Medulla oblongata (tissue), 1 donor: ENCODE measurements at regions not wholly inside any gene's neighbourhood (a gene's known extent, or its start where the extent isn't known, plus 50 kb on each side); places are given as distances from the start of the nearest gene placed in this dataset.
"Not testable (repeated sequence)": the region's sequence is repeated elsewhere in the genome, so short reads cannot be mapped to it uniquely, and the experiment has no call there.

ENCODE experiments used
- DNase-seq: peaks from one replicate; pipeline ENCODE4 v3.0.0-alpha.2; 2015; ENCODE audit errors: extremely low spot score

DNA sequence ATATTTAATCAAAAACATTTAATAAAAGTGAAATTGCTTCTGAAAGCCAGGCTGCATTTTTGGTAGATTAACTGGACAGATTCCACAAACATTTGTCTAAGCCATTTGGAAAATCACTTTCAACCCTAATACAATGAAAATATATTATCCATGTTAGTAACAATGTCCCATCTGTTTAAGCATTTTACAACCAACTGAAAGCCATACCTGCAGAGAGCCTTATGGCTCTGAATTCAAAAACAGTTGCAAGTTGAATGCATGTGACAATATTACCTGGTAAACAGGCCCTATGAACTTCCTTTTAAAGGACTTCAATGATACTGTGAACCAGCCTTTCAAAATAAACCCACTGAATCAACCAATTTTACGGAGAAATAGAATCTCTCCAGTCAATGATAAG lies 468.1 kb downstream of the BTG1 start:
- DNase-seq, result no peak

- DNase-seq, result no peak
These were observed 470.2 kb downstream of the BTG1 start for GRCh38 chr12:91675401-91675800.

DNA sequence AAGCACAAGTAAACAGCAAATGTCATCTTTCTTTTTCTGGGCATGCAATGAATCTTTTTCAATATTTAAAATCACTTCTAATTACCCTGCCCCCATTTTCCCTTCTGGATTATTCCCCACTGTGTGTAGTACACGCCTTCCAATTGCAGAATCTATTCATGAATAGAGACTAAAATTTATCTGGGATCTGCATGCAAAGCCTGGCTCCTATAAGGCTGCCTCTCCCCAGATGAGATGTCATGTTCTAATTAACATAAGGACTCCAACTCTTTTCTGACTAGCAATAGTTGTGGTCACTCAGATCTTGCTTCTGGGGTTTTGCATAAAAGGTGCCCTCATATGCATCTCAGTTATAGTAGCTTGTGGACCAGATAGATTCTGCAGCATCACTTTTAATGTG lies 473.5 kb downstream of the BTG1 start:
- no peak for DNase-seq

GRCh38 chr12:91667694-91668093 lies 478.0 kb downstream of the BTG1 start:
- DNase-seq, result no peak

GRCh38 chr12:91663744-91664143 lies 481.1 kb upstream of the DCN start:
- no peak for DNase-seq

DNA sequence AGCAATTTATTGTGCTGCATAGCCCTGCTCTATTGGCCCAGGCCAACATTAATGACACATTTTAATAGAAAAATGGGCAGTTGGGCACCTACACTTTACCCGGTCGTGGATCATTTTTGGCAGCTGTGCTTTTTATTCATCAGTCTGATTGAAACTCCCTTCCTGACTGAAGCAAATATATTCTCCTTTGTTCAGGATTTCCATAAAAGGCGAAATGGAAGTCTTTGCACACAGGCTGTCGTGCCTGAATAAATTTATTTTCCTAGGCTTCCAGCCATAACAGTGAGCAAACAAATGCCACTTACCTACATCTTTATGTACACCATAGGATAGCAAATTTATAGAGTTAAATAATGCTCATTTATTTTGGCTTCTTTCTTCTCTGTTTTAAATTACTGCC lies 480.7 kb upstream of the DCN start:
- no peak for DNase-seq

DNA sequence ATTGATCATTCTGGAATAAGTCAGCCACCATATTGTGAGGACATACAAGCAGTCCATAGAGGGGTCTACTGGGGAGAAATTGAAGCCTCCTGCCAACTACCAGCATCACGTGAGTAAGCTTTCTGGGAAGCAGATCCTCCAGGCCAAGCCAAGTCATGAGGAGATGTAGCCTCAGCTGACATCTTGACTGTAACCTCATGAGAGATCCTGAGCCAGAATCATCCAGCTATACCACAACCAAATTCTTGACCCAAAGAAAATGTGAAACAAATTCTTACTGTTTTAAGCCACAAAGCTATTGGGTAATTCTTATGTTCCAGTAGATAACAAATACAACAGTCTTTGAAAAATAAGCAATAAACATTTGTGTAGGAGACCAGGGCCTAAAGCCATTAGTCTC lies 479.4 kb upstream of the DCN start:
- no peak for DNase-seq

DNA sequence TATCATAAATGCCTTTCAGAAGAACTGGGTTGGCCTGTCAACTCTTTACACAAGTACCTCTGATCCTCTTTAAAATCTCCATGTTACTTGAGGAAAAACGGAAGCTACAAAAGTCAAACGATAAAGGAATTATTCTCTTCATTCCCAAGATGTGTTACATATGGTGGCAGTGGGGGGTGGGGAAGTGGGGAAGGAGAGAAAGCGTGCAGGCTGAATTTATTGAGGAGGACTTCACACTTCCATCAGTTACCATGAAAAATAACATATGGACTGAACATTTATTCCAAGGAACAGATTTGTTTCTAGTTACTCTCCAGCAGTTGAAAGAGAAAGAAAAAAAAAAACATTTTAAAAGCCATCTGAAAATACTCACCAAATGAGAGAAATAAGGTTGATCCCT lies 474.4 kb upstream of the DCN start:
- no peak for DNase-seq

DNA sequence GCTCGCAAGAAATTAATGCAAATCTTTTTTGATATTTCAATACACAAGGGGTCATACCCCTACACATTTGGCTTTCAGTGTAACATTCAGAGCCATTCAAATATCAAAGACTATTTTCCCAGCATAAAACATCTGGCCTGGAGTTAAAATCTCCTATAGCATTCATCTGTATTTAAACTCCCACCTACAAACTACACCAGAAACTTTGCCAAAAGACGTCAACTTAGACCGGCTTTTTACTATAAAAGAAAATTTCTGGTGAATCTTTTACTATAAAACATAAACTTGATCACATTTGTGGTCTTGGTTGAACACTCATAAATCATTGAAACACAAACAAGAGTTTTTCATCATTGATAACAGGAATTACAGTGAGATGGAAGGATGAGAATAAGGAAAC lies 473.3 kb upstream of the DCN start:
- no peak for DNase-seq

- DNase-seq, result no peak
These were observed 471.5 kb upstream of the DCN start for GRCh38 chr12:91654087-91654486.

DNA sequence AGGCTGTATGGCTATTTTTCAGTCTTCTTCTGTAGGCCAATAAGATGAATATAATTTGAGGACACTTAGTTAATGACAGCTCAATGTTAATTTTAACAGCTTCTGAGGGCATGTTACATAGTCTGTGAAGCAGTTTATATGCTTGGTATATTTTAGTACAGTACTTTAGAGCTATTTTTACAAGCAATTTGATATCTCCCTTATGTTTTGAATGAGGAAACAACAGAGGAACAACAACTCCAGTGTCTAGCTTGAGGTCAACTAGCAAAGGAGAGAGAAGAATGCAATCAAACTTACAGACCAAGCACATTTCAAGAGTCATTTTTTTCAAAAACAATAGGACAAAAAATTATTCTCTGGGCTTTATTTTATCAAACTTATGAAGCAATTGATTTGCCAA lies 469.1 kb upstream of the DCN start:
- DNase-seq, result no peak

DNA sequence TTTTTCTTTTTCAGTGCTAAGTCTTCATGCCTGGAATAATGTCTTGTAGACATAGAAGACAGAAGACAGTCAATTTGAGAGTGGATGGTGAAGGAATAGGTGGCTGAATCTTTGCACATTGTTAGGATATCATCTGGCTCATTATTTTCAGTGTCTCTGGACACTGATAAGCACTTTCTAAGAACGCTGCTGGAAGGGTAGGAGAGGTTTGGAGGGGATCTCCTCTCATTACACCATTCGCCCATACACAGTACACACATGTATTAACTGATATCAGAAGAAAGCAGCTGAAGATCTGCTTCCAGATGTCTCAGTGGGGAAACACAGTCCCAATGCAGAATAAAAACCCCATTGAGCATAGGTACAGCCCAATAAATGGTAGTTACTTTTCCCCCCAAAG lies 461.1 kb upstream of the DCN start:
- DNase-seq, result no peak

- no peak for DNase-seq
These were observed 457.4 kb upstream of the DCN start for GRCh38 chr12:91640021-91640420.

- no peak for DNase-seq
These were observed 456.7 kb upstream of the DCN start for GRCh38 chr12:91639327-91639726.

GRCh38 chr12:91637789-91638624 lies 455.4 kb upstream of the DCN start:
- no peak for DNase-seq

- no peak for DNase-seq
These were observed 454.1 kb upstream of the DCN start for GRCh38 chr12:91636721-91637120.

DNA sequence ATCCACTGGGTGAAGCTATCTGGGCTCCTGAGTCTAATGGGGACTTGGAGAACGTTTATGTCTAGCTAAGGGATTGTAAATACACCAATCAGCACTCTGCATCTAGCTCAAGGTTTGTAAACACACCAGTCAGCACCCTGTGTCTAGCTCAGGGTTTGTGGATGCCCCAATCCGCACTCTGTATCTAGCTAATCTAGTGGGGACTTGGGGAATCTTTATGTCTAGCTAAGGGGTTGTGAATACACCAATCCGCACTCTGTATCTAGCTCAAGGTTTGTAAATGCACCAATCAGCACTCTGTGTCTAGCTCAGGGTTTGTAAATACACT lies 451.7 kb upstream of the DCN start:
- DNase-seq, result not testable (repeated sequence)

DNA sequence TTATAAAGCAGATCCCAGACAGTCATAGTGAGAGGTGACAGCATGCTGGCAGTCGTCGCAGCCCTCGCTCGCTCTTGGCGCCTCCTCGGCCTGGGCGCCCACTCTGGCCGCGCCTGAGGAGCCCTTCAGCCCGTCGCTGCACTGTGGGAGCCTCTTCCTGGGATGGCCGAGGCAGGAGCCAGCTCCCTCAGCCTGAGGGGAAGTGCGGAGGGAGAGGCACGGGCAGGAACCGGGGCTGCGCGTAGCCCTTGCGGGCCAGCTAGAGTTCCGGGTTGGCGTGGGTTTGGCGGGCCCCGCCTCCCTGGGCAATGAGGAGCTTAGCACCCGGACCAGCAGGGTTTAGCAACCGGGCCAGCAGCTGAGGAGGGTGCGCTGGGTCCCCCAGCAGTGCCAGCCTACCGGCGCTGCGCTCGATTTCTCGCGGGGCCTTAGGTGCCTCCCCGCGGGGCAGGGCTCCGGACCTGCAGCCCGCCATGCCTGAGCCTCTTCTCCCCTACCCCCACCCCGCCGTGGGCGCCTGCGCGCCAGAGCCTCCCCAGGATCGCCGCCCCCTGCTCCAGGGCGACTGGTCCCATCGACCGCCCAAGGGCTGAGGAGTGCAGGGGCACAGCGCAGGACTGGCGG lies 451.2 kb upstream of the DCN start:
- no peak for DNase-seq

- no peak for DNase-seq
These were observed 450.6 kb upstream of the DCN start for GRCh38 chr12:91633206-91633605.

GRCh38 chr12:91632042-91632786 lies 449.6 kb upstream of the DCN start:
- no peak for DNase-seq

GRCh38 chr12:91630596-91631293 lies 448.1 kb upstream of the DCN start:
- DNase-seq, result peak; percentile 33

DNA sequence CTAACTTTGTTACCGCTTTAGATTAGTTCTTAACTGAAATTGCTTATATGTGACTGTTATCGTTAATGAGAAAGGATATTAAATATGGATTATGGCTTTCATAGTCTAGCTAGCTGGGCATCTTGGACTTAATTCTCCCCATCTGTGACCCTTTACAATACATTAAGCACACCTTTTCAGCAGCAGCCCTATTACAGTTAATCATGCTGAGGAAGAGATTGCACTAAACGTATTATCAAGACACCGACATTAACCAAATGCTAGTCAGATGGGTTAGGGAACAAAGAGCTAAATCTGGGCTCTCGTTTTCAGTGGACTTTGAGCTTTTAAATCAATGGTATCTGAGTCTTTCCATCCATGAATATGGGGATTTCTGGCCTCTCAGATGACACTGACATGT lies 447.5 kb upstream of the DCN start:
- no peak for DNase-seq
